GM12875 (cell line): ENCODE measurements at regions not wholly inside any gene's neighbourhood (a gene's known extent, or its start where the extent isn't known, plus 50 kb on each side); places are given as distances from the start of the nearest gene placed in this dataset.

Source experiments
- H3K4me3 ChIP-seq: one replicate; pipeline ENCODE4 v1.5.1; 2011; ENCODE audit warnings: low read depth, low read length, control low read depth
- TF ChIP-seq, protein P1 (sequence below): IDR thresholded peaks from 2 replicates; pipeline ENCODE4 v1.5.1; 2011; ENCODE audit warnings: low read depth, mild to moderate bottlenecking, control low read depth, inconsistent platforms, low read length, moderate library complexity, borderline replicate concordance; ENCODE audit not compliant: insufficient read depth

DNA sequence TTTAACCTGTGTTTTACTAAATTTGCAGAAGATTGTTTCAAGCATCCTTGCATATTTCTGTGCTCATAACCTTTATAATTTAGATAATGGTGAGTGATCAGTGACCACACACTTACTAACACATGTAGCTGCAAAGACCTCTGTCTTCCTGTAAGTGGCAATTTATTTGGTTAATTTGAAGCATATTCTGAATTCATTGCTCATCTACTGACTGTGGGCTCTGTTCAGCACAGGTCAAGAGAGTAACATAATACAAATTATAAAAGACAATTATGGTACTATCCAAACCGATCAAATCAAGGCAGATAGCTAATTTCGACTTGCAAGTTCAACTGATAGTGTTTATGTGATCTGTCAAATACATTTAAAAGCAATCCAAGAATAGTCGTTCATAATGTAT, 223.9 kb upstream of the FAM98A start:
- TF ChIP-seq, protein P1, sequence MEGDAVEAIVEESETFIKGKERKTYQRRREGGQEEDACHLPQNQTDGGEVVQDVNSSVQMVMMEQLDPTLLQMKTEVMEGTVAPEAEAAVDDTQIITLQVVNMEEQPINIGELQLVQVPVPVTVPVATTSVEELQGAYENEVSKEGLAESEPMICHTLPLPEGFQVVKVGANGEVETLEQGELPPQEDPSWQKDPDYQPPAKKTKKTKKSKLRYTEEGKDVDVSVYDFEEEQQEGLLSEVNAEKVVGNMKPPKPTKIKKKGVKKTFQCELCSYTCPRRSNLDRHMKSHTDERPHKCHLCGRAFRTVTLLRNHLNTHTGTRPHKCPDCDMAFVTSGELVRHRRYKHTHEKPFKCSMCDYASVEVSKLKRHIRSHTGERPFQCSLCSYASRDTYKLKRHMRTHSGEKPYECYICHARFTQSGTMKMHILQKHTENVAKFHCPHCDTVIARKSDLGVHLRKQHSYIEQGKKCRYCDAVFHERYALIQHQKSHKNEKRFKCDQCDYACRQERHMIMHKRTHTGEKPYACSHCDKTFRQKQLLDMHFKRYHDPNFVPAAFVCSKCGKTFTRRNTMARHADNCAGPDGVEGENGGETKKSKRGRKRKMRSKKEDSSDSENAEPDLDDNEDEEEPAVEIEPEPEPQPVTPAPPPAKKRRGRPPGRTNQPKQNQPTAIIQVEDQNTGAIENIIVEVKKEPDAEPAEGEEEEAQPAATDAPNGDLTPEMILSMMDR, result no peak
- no peak overlapping the region for H3K4me3 ChIP-seq

DNA sequence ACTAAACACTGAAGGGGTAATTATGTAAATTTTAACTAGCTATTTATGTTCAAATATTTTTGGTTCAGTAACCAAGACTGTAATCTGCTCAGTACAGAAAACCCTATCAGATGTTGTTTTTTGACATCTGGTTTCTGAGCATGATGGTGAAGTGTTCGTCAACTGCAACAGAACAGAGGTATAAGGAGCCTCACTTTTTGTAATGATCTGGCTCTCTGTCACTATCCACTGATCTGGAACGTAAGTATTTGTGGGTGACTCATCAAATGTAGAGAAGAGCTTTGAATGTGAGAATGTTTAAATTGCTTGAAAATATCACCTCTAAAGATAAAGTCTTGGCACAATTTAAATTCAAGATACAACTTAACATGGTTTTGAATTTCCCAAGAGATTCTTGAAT, 213.6 kb upstream of the FAM98A start:
- TF ChIP-seq, protein P1, result no peak

DNA sequence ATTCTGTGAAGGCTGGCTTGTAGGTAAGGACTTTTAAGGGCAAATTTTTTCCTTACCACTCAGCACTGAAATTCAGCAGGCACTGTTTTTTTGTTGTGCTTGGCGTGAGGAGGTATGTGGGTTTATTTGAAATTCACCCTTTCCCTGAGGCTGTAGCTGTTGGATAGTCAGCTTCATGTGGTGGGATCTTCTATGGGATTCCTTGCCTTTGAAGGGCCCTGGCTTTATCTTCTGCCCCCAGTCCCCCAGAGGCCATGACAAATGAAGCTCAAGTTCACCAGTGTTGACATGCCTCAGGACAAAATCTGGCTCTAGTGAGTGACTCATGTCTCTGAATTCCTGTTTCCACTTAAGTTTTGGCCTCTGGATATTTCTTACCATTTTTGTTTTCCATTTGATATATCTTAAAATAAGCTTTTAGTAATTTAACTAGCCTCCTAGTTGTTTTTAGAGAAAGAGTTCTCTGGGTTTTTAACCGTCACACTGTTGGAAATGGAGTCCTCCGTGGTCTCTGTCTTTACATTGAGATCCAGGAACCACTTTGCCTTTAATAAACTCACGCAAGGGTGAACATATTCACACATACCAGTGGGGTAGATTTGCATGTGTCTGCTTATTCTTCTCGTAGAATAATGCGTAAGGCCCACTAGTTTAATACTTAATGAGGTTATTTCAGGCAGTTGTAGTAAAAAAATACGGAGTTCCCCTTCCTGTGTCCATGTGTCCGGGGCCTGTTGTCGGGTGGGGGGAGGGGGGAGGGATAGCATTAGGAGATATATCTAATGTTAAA, 211.1 kb upstream of the FAM98A start:
- TF ChIP-seq, protein P1, result no peak
- no peak overlapping the region for H3K4me3 ChIP-seq

More for the DNA sequence above, 213.6 kb upstream of the FAM98A start:
- no peak overlapping the region for H3K4me3 ChIP-seq

DNA sequence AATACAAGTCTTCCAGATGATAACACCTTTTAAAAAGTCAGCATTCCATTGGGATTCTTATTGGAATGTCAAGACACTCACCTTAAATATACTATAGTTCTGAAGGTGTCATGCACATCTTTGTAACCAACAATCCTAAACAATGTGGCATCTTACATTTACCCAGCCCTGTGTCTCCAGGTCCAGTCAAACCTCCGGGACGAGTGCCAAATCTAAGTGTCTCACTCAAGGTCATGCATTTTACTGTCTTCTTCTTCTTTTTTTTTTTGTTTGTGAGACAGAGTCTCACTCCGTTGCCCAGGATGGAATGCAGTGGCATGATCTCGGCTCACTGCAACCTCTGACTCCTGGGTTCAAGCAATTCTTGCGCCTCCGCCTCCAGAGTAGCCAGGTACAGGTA, 206.9 kb upstream of the FAM98A start:
- no peak overlapping the region for H3K4me3 ChIP-seq
- TF ChIP-seq, protein P1, result no peak

DNA sequence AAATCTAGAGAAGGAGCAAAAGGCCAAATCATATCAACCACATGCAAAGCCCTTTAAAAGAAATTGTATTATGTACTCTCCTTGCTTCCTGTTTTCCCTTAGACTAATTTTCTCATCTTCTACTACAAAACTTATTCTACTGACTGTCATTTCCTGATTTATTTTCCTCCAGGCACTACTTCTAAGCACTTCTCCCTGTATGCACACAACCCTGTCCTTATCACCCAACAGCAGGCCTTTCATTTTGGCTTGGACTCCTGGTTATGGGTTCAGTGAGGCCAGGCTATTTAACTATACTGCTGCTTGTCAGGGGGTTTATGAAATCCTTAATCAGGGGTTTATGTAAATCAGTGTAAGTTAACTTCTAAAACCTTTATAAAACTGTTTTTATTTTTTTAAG, 205.1 kb upstream of the FAM98A start:
- TF ChIP-seq, protein P1, result no peak
- no peak overlapping the region for H3K4me3 ChIP-seq

DNA sequence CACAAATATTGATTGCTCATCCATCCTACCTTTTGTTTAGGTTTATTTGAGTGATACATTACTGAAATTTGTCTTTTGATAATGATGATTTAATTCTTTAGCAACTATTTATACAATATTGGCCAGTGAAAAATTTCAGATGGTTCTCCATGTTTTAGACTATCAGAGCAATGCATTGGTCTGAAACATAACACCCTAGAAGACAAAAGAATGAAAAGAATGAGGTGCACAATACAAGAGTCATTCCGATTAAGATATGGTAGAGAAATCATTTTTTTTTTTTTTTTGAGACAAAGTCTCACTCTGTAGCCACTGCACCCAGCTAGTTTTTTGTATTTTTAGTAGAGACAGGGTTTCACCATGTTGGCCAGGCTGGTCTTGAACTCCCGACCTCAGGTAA, 197.4 kb upstream of the FAM98A start:
- H3K4me3 ChIP-seq, result no peak overlapping the region
- TF ChIP-seq, protein P1, result no peak

DNA sequence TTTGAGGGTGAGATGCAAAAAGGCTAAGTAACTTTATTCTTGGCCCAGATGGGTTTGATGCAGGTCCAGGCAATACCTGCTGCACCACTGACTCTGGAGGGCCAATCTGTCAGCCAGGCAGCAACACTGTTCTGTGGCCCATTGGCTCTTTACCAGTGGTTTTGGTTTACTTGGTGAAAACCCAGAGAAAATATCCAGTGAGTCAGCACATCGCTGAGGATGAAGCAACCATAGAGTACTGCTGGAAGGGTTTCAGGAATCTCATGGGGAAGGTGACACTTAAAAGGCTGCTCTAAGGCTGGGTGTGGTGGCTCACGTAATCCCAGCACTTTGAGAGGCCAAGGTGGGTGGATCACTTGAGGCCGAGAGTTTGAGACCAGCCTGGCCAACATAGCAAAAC, 192.5 kb upstream of the FAM98A start:
- TF ChIP-seq, protein P1, result no peak
- no peak overlapping the region for H3K4me3 ChIP-seq
